MM.1S (cell line): ENCODE measurements at regions not wholly inside any gene's neighbourhood (a gene's known extent, or its start where the extent isn't known, plus 50 kb on each side); places are given as distances from the start of the nearest gene placed in this dataset.
A peak's percentile ranks its signal among the peaks of the same experiment; 100 is the strongest.
"Not testable (repeated sequence)": the region's sequence is repeated elsewhere in the genome, so short reads cannot be mapped to it uniquely, and the experiment has no call there.

Experiments used
- DNase-seq: peaks from one replicate; pipeline ENCODE4 v3.0.0-alpha.2; 2015
- H2AFZ ChIP-seq: fragments of 300-600 bp; sonication (generic); 2 replicates; pipeline ENCODE4 v1.6.0; 2016; ENCODE audit warnings: antibody characterized with exemption, low read length
- H3F3A ChIP-seq: fragments of 300-600 bp; sonication (generic); 2 replicates; pipeline ENCODE4 v1.6.1; 2016; ENCODE audit warnings: mild to moderate bottlenecking, antibody characterized with exemption, low read length, moderate library complexity, mixed read lengths; ENCODE audit not compliant: insufficient read depth
- H3K27ac ChIP-seq: fragments of 300-600 bp; sonication (generic); 2 replicates; pipeline ENCODE4 v1.5.1; 2016; ENCODE audit warnings: mild to moderate bottlenecking, low read length
- H3K27me3 ChIP-seq: fragments of 300-600 bp; sonication (generic); replicated peaks from 2 replicates; pipeline ENCODE4 v1.6.0; 2016; ENCODE audit warnings: low read length; ENCODE audit not compliant: insufficient read depth
- H3K36me3 ChIP-seq: fragments of 300-600 bp; sonication (generic); replicated peaks from 2 replicates; pipeline ENCODE4 v1.6.1; 2016; ENCODE audit warnings: mild to moderate bottlenecking, low read length, mixed read lengths; ENCODE audit not compliant: insufficient read depth
- H3K4me1 ChIP-seq: fragments of 300-600 bp; sonication (generic); 2 replicates; pipeline ENCODE4 v1.6.1; 2016; ENCODE audit warnings: low read length, mixed read lengths
- H3K4me2 ChIP-seq: fragments of 300-600 bp; sonication (generic); 2 replicates; pipeline ENCODE4 v1.6.0; 2016; ENCODE audit warnings: low read depth, low read length
- H3K4me3 ChIP-seq: fragments of 300-600 bp; sonication (generic); 2 replicates; pipeline ENCODE4 v1.5.1; 2016; ENCODE audit warnings: low read length, mixed read lengths
- H3K79me2 ChIP-seq: fragments of 300-600 bp; sonication (generic); 2 replicates; pipeline ENCODE4 v1.6.1; 2016; ENCODE audit warnings: mixed run types, low read length, mixed read lengths
- H3K9ac ChIP-seq: fragments of 300-600 bp; sonication (generic); 2 replicates; pipeline ENCODE4 v1.6.1; 2016; ENCODE audit warnings: low read length, mixed read lengths
- H3K9me2 ChIP-seq: fragments of 300-600 bp; sonication (generic); replicated peaks from 2 replicates; pipeline ENCODE4 v1.6.1; 2016; ENCODE audit warnings: mild to moderate bottlenecking, low read length, mixed read lengths; ENCODE audit not compliant: insufficient read depth
- H3K9me3 ChIP-seq: fragments of 300-600 bp; sonication (generic); replicated peaks from 2 replicates; pipeline ENCODE4 v1.6.1; 2016; ENCODE audit warnings: mild to moderate bottlenecking, low read length, mixed read lengths; ENCODE audit not compliant: insufficient read depth
- H4K20me1 ChIP-seq: fragments of 300-600 bp; sonication (generic); 2 replicates; pipeline ENCODE4 v1.6.1; 2016; ENCODE audit warnings: mild to moderate bottlenecking, low read length, moderate library complexity, mixed read lengths; ENCODE audit not compliant: insufficient read depth
- EZH2 ChIP-seq: fragments of 300-600 bp; sonication (generic); optimal IDR thresholded peaks from 2 replicates; pipeline ENCODE3; 2017; ENCODE audit warnings: low read depth, mild to moderate bottlenecking, antibody characterized with exemption, low read length, mixed read lengths
- EZH2phosphoT487 ChIP-seq: fragments of 300-600 bp; sonication (generic); IDR thresholded peaks from 2 replicates; pipeline ENCODE4 v1.6.1; 2018; ENCODE audit warnings: antibody characterized with exemption, low read length
- TF ChIP-seq, protein P1 (sequence below): fragments of 300-600 bp; sonication (generic); IDR thresholded peaks from 2 replicates; pipeline ENCODE4 v1.5.1; 2016; ENCODE audit warnings: antibody characterized with exemption, low read length, mixed read lengths

- DNase-seq = no peak
- H3K4me3 ChIP-seq = no peak overlapping the region
- no peak overlapping the region for H2AFZ ChIP-seq
- no peak overlapping the region for H3K9ac ChIP-seq
- H3K36me3 ChIP-seq = no peaks in the 10 kb centered on the region
- no peaks in the 10 kb centered on the region for H3K9me3 ChIP-seq
- no peaks in the 10 kb centered on the region for H3K4me1 ChIP-seq
- H3K4me2 ChIP-seq = no peak overlapping the region
- no peaks in the 10 kb centered on the region for H3K27me3 ChIP-seq
- no peaks in the 10 kb centered on the region for H4K20me1 ChIP-seq
- TF ChIP-seq, protein P1, sequence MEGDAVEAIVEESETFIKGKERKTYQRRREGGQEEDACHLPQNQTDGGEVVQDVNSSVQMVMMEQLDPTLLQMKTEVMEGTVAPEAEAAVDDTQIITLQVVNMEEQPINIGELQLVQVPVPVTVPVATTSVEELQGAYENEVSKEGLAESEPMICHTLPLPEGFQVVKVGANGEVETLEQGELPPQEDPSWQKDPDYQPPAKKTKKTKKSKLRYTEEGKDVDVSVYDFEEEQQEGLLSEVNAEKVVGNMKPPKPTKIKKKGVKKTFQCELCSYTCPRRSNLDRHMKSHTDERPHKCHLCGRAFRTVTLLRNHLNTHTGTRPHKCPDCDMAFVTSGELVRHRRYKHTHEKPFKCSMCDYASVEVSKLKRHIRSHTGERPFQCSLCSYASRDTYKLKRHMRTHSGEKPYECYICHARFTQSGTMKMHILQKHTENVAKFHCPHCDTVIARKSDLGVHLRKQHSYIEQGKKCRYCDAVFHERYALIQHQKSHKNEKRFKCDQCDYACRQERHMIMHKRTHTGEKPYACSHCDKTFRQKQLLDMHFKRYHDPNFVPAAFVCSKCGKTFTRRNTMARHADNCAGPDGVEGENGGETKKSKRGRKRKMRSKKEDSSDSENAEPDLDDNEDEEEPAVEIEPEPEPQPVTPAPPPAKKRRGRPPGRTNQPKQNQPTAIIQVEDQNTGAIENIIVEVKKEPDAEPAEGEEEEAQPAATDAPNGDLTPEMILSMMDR = no peak
- TF ChIP-seq EZH2 (no peak), EZH2phosphoT487 (no peak)
- H3K9me2 ChIP-seq = no peaks in the 10 kb centered on the region
- no peaks in the 10 kb centered on the region for H3F3A ChIP-seq
- no peaks in the 10 kb centered on the region for H3K79me2 ChIP-seq
- H3K27ac ChIP-seq = no peak overlapping the region
These were observed 836.6 kb upstream of the PRKX start for GRCh38 chrX:4550018-4550417.

DNA sequence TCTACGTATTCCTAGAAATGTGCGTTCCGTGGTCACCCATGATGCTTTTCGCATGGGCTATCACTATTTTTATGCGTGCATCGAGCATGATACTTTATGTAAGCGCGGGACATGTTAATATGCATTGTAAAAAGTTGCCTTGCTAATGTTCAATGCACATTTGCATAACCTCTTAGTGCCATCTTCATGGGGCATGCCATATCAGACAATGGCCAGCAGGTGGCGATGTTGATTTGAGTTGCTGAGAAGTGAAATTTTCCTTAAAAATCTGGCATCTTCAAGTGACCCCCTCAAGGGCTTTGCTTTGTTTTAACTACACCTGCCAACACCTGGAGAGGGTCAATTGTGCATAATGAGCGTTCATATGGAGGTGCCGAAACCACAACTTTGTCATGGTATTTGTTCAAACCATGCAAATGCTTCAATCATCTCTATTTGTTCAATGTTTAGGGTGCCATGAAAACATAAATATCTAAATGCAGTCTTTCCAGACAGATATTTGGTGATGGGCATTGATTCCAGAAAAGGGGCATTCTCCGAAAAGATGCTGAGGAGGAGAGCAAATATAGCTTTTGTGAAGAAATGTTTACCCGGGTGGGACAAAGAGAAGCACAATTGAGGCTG lies 833.9 kb upstream of the PRKX start:
- H3K4me3 ChIP-seq = no peak overlapping the region
- H3K9me3 ChIP-seq = no peaks in the 10 kb centered on the region
- no peaks in the 10 kb centered on the region for H3K36me3 ChIP-seq
- no peak overlapping the region for H3K9ac ChIP-seq
- no peaks in the 10 kb centered on the region for H3K79me2 ChIP-seq
- no peak for TF ChIP-seq EZH2
- TF ChIP-seq, protein P1 = peak; percentile 77
- no peaks in the 10 kb centered on the region for H3K9me2 ChIP-seq
- no peaks in the 10 kb centered on the region for H4K20me1 ChIP-seq
- no peaks in the 10 kb centered on the region for H3K4me1 ChIP-seq
- H3K4me2 ChIP-seq = no peak overlapping the region
- no peak overlapping the region for H3K27ac ChIP-seq
- no peak overlapping the region for H2AFZ ChIP-seq
- H3F3A ChIP-seq = no peaks in the 10 kb centered on the region
- peak; percentile 38 for DNase-seq
- H3K27me3 ChIP-seq = no peaks in the 10 kb centered on the region

DNA sequence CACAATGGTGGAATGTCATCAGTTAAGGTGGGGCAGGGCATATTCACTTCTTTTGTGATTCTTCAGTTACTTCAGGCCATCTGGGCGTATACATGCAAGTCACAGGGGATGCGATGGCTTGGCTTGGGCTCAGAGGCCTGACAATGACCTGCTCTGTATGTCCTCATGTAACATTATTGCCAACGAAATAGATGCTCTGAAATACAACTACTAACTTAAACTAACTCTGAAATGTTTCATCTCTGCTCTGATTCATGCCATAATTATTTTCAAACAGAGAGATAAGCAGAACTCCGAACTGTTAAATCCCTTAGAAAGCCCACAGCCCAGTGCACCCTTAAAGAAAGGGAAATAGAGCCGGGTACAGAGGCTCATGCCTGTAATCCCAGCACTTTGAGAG lies 832.7 kb upstream of the PRKX start:
- not testable (repeated sequence) for H3K9me2 ChIP-seq, H3K4me2 ChIP-seq, DNase-seq, H3F3A ChIP-seq, H4K20me1 ChIP-seq, H3K9me3 ChIP-seq, H3K27me3 ChIP-seq, H3K79me2 ChIP-seq, H3K4me1 ChIP-seq, H2AFZ ChIP-seq, H3K36me3 ChIP-seq, H3K9ac ChIP-seq, H3K4me3 ChIP-seq, H3K27ac ChIP-seq

DNA sequence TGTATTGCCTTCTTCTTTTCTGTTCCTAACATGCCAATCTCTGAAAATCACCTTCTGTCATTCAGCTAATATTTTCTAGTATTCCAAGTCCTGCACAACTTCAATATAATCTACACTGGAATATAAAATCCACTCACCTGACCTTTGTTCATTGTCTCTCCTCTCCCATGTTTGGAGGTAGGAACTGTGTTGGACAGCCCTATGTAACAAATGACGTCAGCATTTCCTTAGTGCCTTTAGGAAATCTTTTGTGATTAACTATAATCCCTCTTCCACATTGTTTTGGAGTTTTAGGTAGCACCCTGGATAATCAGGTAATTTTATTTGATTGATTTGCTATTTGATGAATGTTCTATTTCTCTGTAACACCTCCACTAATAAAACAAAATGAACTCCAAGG lies 814.8 kb upstream of the PRKX start:
- no peaks in the 10 kb centered on the region for H3K9me2 ChIP-seq
- no peaks in the 10 kb centered on the region for H3K9me3 ChIP-seq
- no peak overlapping the region for H2AFZ ChIP-seq
- no peaks in the 10 kb centered on the region for H3K27me3 ChIP-seq
- no peaks in the 10 kb centered on the region for H3K4me1 ChIP-seq
- DNase-seq = no peak
- H3K9ac ChIP-seq = no peak overlapping the region
- H3K36me3 ChIP-seq = no peaks in the 10 kb centered on the region
- no peak overlapping the region for H3K27ac ChIP-seq
- H3F3A ChIP-seq = no peaks in the 10 kb centered on the region
- TF ChIP-seq EZH2phosphoT487 (no peak), EZH2 (no peak)
- TF ChIP-seq, protein P1 = no peak
- no peaks in the 10 kb centered on the region for H3K79me2 ChIP-seq
- H4K20me1 ChIP-seq = no peaks in the 10 kb centered on the region
- no peak overlapping the region for H3K4me3 ChIP-seq
- no peak overlapping the region for H3K4me2 ChIP-seq
